Neural cell (in vitro differentiated cells): ENCODE measurements at regions not wholly inside any gene's neighbourhood (a gene's known extent, or its start where the extent isn't known, plus 50 kb on each side); places are given as distances from the start of the nearest gene placed in this dataset.

Experiments
- H2AFZ ChIP-seq: fragments of 200-600, 300-800 bp; sonication (generic), shearing (Covaris generic); 2 replicates; pipeline ENCODE4 v1.6.0; 2014; ENCODE audit warnings: low read depth, mild to moderate bottlenecking, antibody characterized with exemption, low read length, moderate library complexity
- H3F3A ChIP-seq: fragments of 200-600 bp; shearing (Covaris generic); 2 replicates; pipeline ENCODE4 v1.6.1; 2016; ENCODE audit warnings: mild to moderate bottlenecking, moderate library complexity, mixed read lengths, antibody characterized with exemption, low read length; ENCODE audit not compliant: insufficient read depth, poor library complexity, severe bottlenecking
- H3K27ac ChIP-seq: fragments of 200-600, 300-800 bp; sonication (generic), shearing (Covaris generic); 2 replicates; pipeline ENCODE4 v1.5.1; 2014; ENCODE audit warnings: mild to moderate bottlenecking, low read length, moderate library complexity
- H3K27me3 ChIP-seq: fragments of 300-800, 200-600 bp; sonication (generic), shearing (Covaris generic); 2 replicates; pipeline ENCODE4 v1.6.0; 2014; ENCODE audit warnings: mild to moderate bottlenecking, low read depth, low read length, moderate library complexity; ENCODE audit not compliant: insufficient read depth
- H3K36me3 ChIP-seq: fragments of 300-800, 200-600 bp; sonication (generic), shearing (Covaris generic); 2 replicates; pipeline ENCODE4 v1.5.1; 2014; ENCODE audit warnings: mild to moderate bottlenecking, antibody characterized with exemption, low read length, moderate library complexity; ENCODE audit not compliant: insufficient read depth
- H3K4me2 ChIP-seq: fragments of 300-800, 200-600 bp; sonication (generic), shearing (Covaris generic); 2 replicates; pipeline ENCODE4 v1.6.0; 2014; ENCODE audit warnings: mild to moderate bottlenecking, low read length
- H3K4me3 ChIP-seq: fragments of 300-800, 200-600 bp; sonication (generic), shearing (Covaris generic); 2 replicates; pipeline ENCODE4 v1.5.1; 2014; ENCODE audit warnings: mild to moderate bottlenecking, low read length, moderate library complexity
- H3K79me2 ChIP-seq: fragments of 200-600 bp; shearing (Covaris generic); replicated peaks from 2 replicates; pipeline ENCODE4 v1.6.0; 2014; ENCODE audit warnings: mild to moderate bottlenecking, low read length, moderate library complexity; ENCODE audit not compliant: insufficient read depth
- H3K9ac ChIP-seq: fragments of 300-800, 200-600 bp; sonication (generic), shearing (Covaris generic); 2 replicates; pipeline ENCODE4 v1.6.1; 2016; ENCODE audit warnings: mild to moderate bottlenecking, low read length, mixed read lengths
- H3K9me2 ChIP-seq: fragments of 200-600 bp; shearing (Covaris generic); 2 replicates; pipeline ENCODE4 v1.6.1; 2016; ENCODE audit warnings: mild to moderate bottlenecking, low read length, mixed read lengths; ENCODE audit not compliant: insufficient read depth
- H3K9me3 ChIP-seq: fragments of 200-600, 300-800 bp; sonication (generic), shearing (Covaris generic); 2 replicates; pipeline ENCODE4 v1.6.1; 2016; ENCODE audit warnings: mild to moderate bottlenecking, mixed run types, low read length, moderate library complexity, mixed read lengths
- H4K20me1 ChIP-seq: fragments of 200-600 bp; shearing (Covaris generic); 2 replicates; pipeline ENCODE4 v1.6.1; 2016; ENCODE audit warnings: mild to moderate bottlenecking, mixed run types; ENCODE audit not compliant: insufficient read depth
- EP300 ChIP-seq: fragments of 450-650 bp; conservative IDR thresholded peaks from 2 replicates; pipeline ENCODE4 v1.6.1; 2014; ENCODE audit warnings: antibody characterized with exemption, mild to moderate bottlenecking, moderate library complexity; ENCODE audit not compliant: poor library complexity, severe bottlenecking
- EZH2 ChIP-seq: fragments of 200-600, 300-800 bp; shearing (Covaris generic), sonication (generic); IDR thresholded peaks from 2 replicates; pipeline ENCODE4 v1.6.1; 2014; ENCODE audit warnings: antibody characterized with exemption, low read length, borderline replicate concordance, mild to moderate bottlenecking; ENCODE audit not compliant: insufficient read depth, poor library complexity, severe bottlenecking
- MXI1 ChIP-seq: fragments of 450-650 bp; conservative IDR thresholded peaks from 2 replicates; pipeline ENCODE4 v1.6.1; 2014; ENCODE audit warnings: antibody characterized with exemption, mild to moderate bottlenecking; ENCODE audit not compliant: poor library complexity, severe bottlenecking
- POLR2AphosphoS5 ChIP-seq: IDR thresholded peaks from 2 replicates; pipeline ENCODE4 v1.6.1; 2012
- RAD21 ChIP-seq: fragments of 450-650 bp; conservative IDR thresholded peaks from 2 replicates; pipeline ENCODE4 v1.6.1; 2014; ENCODE audit warnings: antibody characterized with exemption, mild to moderate bottlenecking, moderate library complexity
- REST ChIP-seq: IDR thresholded peaks from 2 replicates; pipeline ENCODE4 v1.6.1; 2012; ENCODE audit warnings: borderline replicate concordance
- SMC3 ChIP-seq: fragments of 450-650 bp; conservative IDR thresholded peaks from 2 replicates; pipeline ENCODE4 v1.6.1; 2014; ENCODE audit warnings: antibody characterized with exemption, mild to moderate bottlenecking, moderate library complexity; ENCODE audit not compliant: poor library complexity
- TAF1 ChIP-seq: IDR thresholded peaks from 2 replicates; pipeline ENCODE4 v1.6.1; 2012; ENCODE audit warnings: low read depth
- TF ChIP-seq, protein P1 (sequence below): fragments of 450-650 bp; IDR thresholded peaks from 2 replicates; pipeline ENCODE4 v1.5.1; 2014; ENCODE audit warnings: antibody characterized with exemption, mild to moderate bottlenecking, moderate library complexity; ENCODE audit not compliant: poor library complexity, severe bottlenecking

- Histone ChIP-seq H3K36me3 (no peaks in the 10 kb centered on the region), H2AFZ (no peak overlapping the region), H3F3A (no peaks in the 10 kb centered on the region), H3K9ac (no peak overlapping the region), H3K27ac (no peak overlapping the region), H3K4me2 (no peak overlapping the region), H3K9me2 (no peaks in the 10 kb centered on the region), H3K4me3 (no peak overlapping the region), H3K27me3 (no peaks in the 10 kb centered on the region), H4K20me1 (no peaks in the 10 kb centered on the region), H3K79me2 (no peaks in the 10 kb centered on the region), H3K9me3 (no peaks in the 10 kb centered on the region)
- TF ChIP-seq, protein P1, sequence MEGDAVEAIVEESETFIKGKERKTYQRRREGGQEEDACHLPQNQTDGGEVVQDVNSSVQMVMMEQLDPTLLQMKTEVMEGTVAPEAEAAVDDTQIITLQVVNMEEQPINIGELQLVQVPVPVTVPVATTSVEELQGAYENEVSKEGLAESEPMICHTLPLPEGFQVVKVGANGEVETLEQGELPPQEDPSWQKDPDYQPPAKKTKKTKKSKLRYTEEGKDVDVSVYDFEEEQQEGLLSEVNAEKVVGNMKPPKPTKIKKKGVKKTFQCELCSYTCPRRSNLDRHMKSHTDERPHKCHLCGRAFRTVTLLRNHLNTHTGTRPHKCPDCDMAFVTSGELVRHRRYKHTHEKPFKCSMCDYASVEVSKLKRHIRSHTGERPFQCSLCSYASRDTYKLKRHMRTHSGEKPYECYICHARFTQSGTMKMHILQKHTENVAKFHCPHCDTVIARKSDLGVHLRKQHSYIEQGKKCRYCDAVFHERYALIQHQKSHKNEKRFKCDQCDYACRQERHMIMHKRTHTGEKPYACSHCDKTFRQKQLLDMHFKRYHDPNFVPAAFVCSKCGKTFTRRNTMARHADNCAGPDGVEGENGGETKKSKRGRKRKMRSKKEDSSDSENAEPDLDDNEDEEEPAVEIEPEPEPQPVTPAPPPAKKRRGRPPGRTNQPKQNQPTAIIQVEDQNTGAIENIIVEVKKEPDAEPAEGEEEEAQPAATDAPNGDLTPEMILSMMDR: no peak
- TF ChIP-seq SMC3: no peak
- no peak for TF ChIP-seq TAF1
- TF ChIP-seq EP300: no peak
- TF ChIP-seq MXI1: no peak
- no peak for TF ChIP-seq REST
- TF ChIP-seq POLR2AphosphoS5: no peak
- TF ChIP-seq RAD21: no peak
- TF ChIP-seq EZH2: no peak
Measured at GRCh38 chr6:137650720-137651119, 156.5 kb upstream of the OLIG3 start.

DNA sequence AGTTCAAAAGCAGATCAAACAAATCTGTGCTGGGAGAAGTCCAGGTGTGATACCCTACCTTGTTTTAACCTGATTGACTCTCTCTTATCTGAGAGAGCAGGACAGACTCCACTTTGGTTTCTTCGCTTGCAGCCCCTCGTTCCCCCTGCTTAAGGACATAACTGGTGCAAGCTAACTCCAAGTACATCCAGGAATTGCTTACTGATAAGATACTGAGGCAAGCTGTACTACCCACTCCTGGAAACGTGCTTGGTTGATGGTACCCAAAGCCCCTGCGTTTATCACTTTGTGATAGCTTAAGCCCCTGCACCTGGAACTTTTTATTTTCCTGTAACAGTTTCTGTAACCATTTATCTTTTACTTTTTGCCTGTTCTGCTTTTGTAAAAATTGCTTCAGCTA is 157.0 kb upstream of the OLIG3 start:
- H3K79me2 ChIP-seq: no peaks in the 10 kb centered on the region
- no peaks in the 10 kb centered on the region for H3K9me3 ChIP-seq
- no peak overlapping the region for H3K4me2 ChIP-seq
- TF ChIP-seq, protein P1: no peak
- TF ChIP-seq RAD21 (no peak), TAF1 (no peak), EP300 (no peak), SMC3 (no peak), EZH2 (no peak), MXI1 (no peak), REST (no peak), POLR2AphosphoS5 (no peak)
- no peak overlapping the region for H3K27ac ChIP-seq
- H3K4me3 ChIP-seq: no peak overlapping the region
- no peaks in the 10 kb centered on the region for H3F3A ChIP-seq
- H3K9ac ChIP-seq: no peak overlapping the region
- no peaks in the 10 kb centered on the region for H3K36me3 ChIP-seq
- no peaks in the 10 kb centered on the region for H3K27me3 ChIP-seq
- H4K20me1 ChIP-seq: no peaks in the 10 kb centered on the region
- H3K9me2 ChIP-seq: no peaks in the 10 kb centered on the region
- no peak overlapping the region for H2AFZ ChIP-seq
